Mucosa of descending colon (tissue), 3 donors: ENCODE measurements at regions not wholly inside any gene's neighbourhood (a gene's known extent, or its start where the extent isn't known, plus 50 kb on each side); places are given as distances from the start of the nearest gene placed in this dataset.
"Not testable (repeated sequence)": the region's sequence is repeated elsewhere in the genome, so short reads cannot be mapped to it uniquely, and the experiment has no call there.

Experiments
- ATAC-seq: fragments of 200-7000 bp; cut with Tn5 transposase; one replicate; pipeline ENCODE4 v1.9.1; 2020; ENCODE audit warnings: mild to moderate bottlenecking, moderate library complexity
- DNase-seq, 3 donors: peaks; one replicate each; pipeline ENCODE4 v3.0.0-alpha.2; 2020
- H3K36me3 ChIP-seq: fragments of 200-600 bp; one replicate; pipeline ENCODE4 v1.8.0; 2021; ENCODE audit warnings: low read depth, mild to moderate bottlenecking
- H3K4me1 ChIP-seq: fragments of 200-600 bp; one replicate; pipeline ENCODE4 v1.8.0; 2021; ENCODE audit warnings: low read depth, mild to moderate bottlenecking
- H3K4me3 ChIP-seq: fragments of 200-600 bp; one replicate; pipeline ENCODE4 v1.8.0; 2021; ENCODE audit warnings: mild to moderate bottlenecking
- H3K9me3 ChIP-seq: fragments of 200-600 bp; one replicate; pipeline ENCODE4 v1.8.0; 2021; ENCODE audit warnings: mild to moderate bottlenecking
- CTCF ChIP-seq: fragments of 200-600 bp; IDR thresholded peaks from one replicate; pipeline ENCODE4 v1.8.0; 2022; ENCODE audit warnings: antibody characterized with exemption, mild to moderate bottlenecking
- intact Hi-C, 2 donors: fragments of 100-400 bp; cut with DNase I in 1 of 2; cut with micrococcal nuclease in 1 of 2; formaldehyde crosslinking; loops; one replicate each; pipeline versions ENCODE4 v1.11.0 to v1.11.1; 2022; cut with DNase I, micrococcal nuclease
- donor health status: DM: no; HTN: no; CAD: no; lungs with moderate emphysema.
- donor health status: DM: no; HTN: no; CAD: no.
- donor health status: DM: no; HTN: yes; CAD: no.

- Histone ChIP-seq H3K4me3 (no peak overlapping the region), H3K9me3 (peaks cover 5% of the 10 kb centered on the region), H3K36me3 (no peaks in the 10 kb centered on the region), H3K4me1 (no peaks in the 10 kb centered on the region)
- TF ChIP-seq CTCF = no peak
- DNase-seq (no peak), ATAC-seq (no peak)
- intact Hi-C loops = no loop called here
Observed at GRCh38 chr19:20276011-20276731, 109.2 kb downstream of the ZNF486 start.

DNA sequence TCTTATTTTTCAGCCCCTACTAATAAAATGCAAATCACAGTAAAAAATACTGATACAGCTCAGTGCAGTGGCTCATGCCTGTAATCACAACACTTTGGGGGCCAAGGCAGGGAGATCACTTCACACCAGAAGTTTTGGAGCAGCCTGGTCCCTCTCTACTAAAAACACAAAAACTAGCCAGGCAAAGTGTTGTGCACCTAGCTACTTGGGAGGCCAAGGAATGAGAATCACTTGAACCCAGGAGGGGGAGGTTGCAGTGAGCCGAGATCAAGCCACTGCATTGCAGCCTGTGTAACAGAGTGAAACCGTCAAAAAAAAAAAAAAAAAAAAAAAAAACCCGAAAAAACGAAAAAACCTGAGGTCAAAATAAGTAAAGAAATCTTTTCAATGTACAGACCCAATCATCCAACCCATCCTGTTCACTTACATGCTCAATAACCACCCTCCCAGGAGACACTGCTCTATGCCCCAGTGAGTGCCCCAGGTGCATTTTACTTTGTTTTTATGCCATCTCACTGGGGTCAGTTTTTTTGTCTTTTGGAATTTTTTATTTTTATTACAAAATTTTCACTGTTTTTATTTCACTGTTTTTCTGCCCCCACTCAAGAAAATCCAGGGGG, 107.0 kb downstream of the ZNF486 start:
- H3K9me3 ChIP-seq = peaks cover 5% of the 10 kb centered on the region
- intact Hi-C loops = no loop called here
- H3K4me3 ChIP-seq = no peak overlapping the region
- no peaks in the 10 kb centered on the region for H3K4me1 ChIP-seq
- TF ChIP-seq CTCF = no peak
- H3K36me3 ChIP-seq = no peaks in the 10 kb centered on the region
- ATAC-seq = no peak
- DNase-seq = no peak

- ATAC-seq (no peak), DNase-seq (no peak)
- H3K9me3 ChIP-seq = peaks cover 5% of the 10 kb centered on the region
- intact Hi-C loops = no loop called here
- no peak for TF ChIP-seq CTCF
- no peaks in the 10 kb centered on the region for H3K4me1 ChIP-seq
- no peak overlapping the region for H3K4me3 ChIP-seq
- no peaks in the 10 kb centered on the region for H3K36me3 ChIP-seq
Observed at GRCh38 chr19:20273376-20273775, 106.4 kb downstream of the ZNF486 start.

GRCh38 chr19:20272627-20273010, 105.6 kb downstream of the ZNF486 start:
- intact Hi-C loops, H3K4me1 ChIP-seq, ATAC-seq, DNase-seq, H3K4me3 ChIP-seq, H3K9me3 ChIP-seq, H3K36me3 ChIP-seq: not testable (repeated sequence)

DNA sequence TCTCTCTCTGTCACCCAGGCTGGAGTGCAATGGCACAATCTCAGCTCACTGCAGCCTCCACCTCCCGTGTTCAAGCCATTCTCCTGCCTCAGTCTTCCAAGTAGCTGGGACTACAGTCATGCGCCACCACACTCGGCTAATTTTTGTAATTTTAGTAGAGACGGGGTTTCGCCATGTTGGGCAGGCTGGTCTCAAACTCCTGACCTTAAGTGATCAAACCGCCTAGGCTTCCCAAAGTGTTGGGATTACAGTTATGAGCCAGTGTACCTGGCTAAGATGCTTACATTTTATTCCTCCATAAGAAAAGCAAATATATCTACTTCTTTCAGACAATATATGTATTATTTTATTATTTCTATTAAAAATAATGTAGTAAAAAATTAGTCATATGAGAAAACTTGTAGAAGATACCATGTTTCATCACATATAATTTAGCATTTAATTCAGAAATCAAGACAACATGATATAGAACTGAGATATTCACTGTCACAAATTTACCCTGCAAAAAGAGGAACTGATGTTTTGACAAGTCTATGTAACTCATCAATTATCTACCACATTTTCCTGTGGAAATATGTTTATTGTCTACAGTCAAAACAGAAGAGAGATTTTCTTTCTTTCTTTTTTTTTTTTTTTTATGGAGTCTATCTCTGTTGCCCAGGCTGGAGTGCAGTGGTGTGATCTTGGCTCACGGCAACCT, 105.1 kb downstream of the ZNF486 start:
- intact Hi-C loops, ATAC-seq, H3K36me3 ChIP-seq, H3K4me3 ChIP-seq, H3K9me3 ChIP-seq, H3K4me1 ChIP-seq, DNase-seq: not testable (repeated sequence)

DNA sequence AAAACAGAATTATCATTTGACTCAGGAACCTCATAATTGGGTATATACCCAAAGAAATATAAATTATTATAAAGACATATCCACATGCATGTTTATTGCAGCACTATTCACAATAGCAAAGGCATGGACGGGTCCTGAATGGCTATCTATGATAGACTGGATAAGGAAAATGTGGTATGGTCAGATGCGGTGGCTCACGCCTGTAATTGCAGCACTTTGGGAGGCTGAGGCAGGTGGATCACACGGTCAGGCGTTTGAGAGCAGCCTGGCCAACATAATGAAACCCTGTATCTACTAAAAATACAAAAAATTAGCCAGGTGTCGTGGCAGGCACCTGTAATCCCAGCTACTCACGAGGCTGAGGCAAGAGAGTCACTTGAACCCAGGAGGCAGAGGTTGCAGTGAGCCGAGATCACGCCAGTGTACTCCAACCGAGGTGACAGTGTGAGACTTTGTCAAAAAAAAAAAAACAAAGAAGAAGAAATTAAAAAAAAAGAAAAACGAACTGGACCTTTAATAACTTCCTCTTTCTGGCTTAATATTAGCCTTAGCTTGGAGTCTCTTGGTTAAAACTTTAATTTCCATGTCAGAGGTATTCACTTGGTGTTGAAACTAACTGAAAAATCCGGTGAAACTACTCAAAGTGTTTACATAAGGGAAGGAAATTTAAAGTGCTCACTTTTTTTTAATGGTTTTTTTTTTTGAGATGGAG, 104.4 kb downstream of the ZNF486 start:
- no peak for DNase-seq
- intact Hi-C loops = no loop called here
- ATAC-seq = no peak

More for the DNA sequence above, 104.4 kb downstream of the ZNF486 start:
- TF ChIP-seq CTCF = no peak
- peaks cover 2% of the 10 kb centered on the region for H3K9me3 ChIP-seq
- no peaks in the 10 kb centered on the region for H3K4me1 ChIP-seq
- H3K4me3 ChIP-seq = no peak overlapping the region
- no peaks in the 10 kb centered on the region for H3K36me3 ChIP-seq
